Stimulated activated CD8-positive, alpha-beta memory T cell treated with anti-CD3 and anti-CD28 coated beads, Interleukin-15, amount 100 ng/mL, for 1 hour (primary cell): ENCODE measurements at regions not wholly inside any gene's neighbourhood (a gene's known extent, or its start where the extent isn't known, plus 50 kb on each side); places are given as distances from the start of the nearest gene placed in this dataset.
"Not testable (repeated sequence)": the region's sequence is repeated elsewhere in the genome, so short reads cannot be mapped to it uniquely, and the experiment has no call there.

ENCODE experiments used
- DNase-seq: peaks from one replicate; pipeline ENCODE4 v3.0.0-alpha.2; 2020; ENCODE audit warnings: low read depth

DNA sequence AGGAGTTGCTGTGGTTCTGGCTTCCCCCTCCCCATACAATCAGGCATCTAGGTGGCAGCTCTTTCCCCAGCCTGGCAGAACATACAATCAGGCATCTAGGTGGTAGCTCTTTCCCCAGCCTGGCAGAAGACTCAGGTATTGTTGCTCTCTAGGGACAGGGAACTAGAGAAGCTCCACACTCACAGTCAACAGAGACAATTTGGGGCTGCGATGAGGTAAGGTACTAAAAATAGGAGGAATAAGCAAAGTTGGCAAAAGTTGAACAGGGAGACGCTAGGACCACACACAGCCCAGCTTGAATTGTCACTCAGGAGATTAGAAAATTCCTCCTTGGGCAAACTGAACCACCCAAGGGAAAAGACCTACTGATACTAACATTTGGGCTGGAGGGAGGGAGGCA, 315.5 kb upstream of the CDH5 start:
- DNase-seq: no peak

- no peak for DNase-seq
Measured at GRCh38 chr16:66049865-66050264, 316.6 kb upstream of the CDH5 start.

GRCh38 chr16:66045626-66046025, 320.9 kb upstream of the CDH5 start:
- no peak for DNase-seq

DNA sequence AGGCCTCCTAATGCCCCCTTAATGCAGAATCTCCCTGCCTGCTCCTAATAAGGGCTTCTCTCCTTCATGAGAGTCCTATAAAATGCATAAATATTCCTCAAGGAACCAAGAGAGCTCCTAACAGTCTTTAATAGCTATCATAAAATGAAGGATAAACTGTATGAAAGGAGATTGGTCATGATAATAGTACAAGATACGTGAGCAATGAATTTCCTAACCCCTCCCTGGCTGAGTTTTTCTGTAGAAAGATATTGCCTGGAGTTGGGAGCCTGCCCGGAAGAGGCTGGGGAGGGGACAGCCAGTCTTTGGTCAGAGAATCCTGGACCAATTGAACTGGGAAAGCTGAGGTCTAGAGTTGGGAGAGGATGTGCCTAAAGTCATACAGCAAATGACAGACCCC, 321.9 kb upstream of the CDH5 start:
- no peak for DNase-seq

DNA sequence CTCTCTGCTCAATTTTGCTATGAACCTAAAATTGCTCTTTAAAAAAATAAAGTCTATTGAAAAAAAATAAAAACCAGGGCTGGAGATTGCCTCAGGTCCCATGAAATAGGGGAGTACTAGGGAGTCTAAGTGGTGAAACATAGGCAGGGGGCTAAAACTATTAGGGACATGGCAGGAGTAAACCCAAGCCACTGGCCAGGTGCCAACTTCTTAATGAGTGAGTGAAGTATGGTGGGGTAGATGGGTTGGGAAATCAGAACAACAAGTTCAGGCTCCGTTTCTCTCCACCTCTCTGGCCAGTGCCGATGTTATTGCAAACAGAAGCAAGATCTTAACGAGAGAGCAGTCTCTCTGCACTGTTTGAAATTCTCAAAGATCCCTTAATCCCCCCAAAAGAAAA, 322.4 kb upstream of the CDH5 start:
- no peak for DNase-seq

GRCh38 chr16:66043326-66043725, 323.2 kb upstream of the CDH5 start:
- no peak for DNase-seq

- no peak for DNase-seq
Measured at GRCh38 chr16:66042341-66042740, 324.1 kb upstream of the CDH5 start.

GRCh38 chr16:66041907-66042306, 324.6 kb upstream of the CDH5 start:
- no peak for DNase-seq

GRCh38 chr16:66039793-66040192, 326.7 kb upstream of the CDH5 start:
- no peak for DNase-seq

DNA sequence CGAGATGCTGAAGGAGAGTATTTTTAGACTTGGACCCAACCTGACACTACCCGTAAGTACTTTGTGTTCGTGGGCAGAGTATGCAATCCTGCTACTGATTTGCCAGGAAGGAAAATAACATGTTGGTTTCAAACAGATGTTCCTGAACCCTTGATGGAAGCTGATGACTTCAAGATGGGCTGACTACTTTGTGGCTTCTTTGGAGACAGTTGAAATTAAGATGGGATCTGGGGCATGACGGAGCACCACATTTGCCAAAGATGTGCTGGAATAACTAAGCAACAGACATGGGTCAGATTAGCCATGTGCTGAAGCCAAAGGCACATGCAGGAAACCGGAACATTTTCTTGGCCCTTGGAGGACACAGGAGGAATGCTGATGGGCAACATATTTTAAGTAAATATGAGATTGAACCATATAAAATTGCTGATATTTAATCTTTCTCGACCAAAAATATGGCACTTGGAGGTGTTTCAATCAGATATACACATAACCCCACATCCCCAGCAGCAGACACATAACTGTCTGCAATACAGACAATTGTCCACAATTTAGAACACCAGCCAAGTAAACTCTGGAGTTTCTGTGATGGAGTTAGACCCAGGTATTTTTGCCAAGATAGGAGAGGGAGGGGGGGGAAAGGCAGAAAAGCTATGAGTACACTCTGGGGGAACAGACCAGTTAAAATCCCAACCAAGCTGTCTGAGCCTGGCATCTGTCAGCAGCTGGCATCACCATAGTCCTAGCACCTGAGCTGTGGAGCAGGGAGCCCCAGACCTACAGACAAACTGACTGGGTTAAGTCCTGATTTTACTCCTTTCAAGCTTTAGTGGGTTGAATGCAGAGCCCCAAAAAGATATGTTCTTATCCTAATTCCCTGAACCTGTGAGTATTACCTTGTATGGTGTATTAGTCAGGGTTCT, 329.4 kb upstream of the CDH5 start:
- DNase-seq: no peak

DNA sequence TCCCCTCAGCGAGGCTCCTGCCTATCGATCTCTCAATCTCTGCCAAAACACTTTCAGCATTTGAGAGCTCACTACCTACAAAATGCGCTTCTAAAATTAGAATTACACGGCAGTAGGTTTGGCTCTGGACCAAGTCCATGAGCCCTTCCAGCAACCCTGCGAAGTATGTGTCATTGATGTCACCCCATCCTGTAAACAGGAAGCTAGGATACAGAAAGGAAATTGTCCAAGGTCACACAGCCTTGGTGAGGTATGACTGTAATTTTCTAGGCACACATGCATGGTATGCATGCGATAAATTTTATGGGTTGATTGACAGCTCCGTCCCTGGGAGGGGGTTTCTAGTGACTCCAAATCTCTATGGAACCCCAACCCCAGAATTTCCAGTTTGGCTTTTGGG, 330.3 kb upstream of the CDH5 start:
- no peak for DNase-seq

- no peak for DNase-seq
Measured at GRCh38 chr16:66035096-66035495, 331.4 kb upstream of the CDH5 start.

- DNase-seq: no peak
Measured at GRCh38 chr16:66032841-66033240, 333.6 kb upstream of the CDH5 start.

GRCh38 chr16:66030036-66030435, 336.5 kb upstream of the CDH5 start:
- DNase-seq: no peak

DNA sequence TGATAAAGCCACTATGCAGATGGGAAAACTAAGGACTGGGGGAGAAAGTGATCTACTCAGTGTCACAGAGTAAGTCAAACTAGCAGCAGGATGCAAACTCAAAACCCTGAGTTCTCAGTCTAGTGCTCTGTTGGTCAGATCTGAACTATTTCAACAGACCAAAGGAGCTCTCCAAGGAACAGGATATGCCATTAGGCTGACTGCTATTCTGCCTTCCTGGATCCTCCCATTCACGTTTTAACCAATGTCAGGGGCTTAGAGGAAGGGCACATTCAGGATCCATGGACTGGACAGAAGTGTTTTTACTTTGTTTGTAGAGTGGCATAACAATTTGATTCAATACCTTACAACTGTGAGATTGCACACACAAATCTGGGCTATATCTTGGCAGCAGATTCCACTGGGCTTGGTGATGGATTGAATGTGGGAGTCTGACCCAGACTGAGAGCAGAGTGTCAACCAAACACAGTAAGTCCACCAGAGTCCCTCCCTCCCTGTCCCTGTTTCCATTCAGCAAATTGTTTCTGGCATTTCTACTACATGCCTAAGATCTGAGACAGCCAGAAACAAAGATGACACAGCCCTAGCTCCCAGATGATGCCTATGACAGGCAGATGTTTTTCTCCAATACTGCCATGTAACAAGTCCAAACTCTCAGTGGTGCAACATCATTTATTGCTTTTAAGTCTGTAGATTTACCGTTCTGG, 337.8 kb upstream of the CDH5 start:
- no peak for DNase-seq

GRCh38 chr16:66026787-66027330, 339.6 kb upstream of the CDH5 start:
- no peak for DNase-seq

DNA sequence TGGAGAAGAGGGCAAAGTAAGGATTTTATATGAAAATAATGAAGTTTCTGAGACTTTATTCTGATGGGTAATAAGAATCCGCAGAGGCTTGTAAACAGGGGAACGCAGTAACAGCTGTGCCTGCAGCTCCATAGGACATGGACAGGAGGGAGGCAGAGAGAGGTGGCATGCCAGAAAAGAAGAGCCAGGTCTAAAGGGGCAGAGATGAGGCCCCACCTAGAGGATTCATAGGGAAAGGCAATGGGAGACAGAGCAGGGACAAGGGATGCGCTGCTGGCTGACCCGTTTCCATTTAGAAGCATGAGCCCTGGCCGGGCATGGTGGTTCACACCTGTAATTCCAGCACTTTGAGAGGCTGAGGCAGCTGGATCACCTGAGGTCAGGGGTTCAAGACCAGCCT, 340.3 kb upstream of the CDH5 start:
- no peak for DNase-seq

GRCh38 chr16:66025751-66026150, 340.7 kb upstream of the CDH5 start:
- DNase-seq: no peak

- not testable (repeated sequence) for DNase-seq
Measured at GRCh38 chr16:66024567-66024966, 341.9 kb upstream of the CDH5 start.

GRCh38 chr16:66023481-66023880, 343.0 kb upstream of the CDH5 start:
- no peak for DNase-seq

DNA sequence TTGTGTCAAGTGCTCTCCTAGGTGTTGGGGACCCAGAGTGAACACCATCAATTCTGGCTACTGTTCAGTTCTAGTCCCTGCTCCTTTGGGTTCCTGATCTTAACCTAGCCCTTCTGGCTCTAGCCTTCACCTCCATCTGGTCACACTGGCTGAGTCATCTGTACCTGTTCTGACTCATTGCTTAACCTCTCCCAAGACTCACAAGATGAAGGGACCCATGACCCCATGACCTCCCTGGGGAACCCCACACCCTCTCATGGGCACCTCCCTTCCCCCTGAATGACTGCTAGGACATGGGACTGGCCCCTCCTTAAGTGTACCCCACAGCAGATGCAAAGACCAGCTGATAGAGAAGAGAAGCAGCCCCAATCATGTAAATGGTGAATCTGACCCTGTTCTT, 345.8 kb upstream of the CDH5 start:
- no peak for DNase-seq

DNA sequence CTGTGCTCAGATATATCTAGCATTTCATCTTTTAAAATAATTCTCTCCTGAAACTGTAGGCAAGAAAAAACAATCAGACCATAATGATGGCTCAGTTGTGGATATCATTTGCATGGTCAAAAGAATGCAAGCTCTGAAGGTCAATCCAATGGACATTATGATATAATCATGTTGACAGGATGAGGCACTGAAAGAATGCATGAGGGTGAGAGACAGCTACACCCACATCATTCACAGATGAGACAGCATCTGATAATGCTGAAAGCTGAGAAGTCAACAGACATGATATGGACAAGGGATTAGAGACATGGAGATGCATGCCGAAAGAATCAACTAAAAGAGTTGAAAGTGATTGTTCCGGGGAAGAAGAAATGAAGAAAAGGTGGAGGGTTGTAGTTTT, 346.4 kb upstream of the CDH5 start:
- DNase-seq: no peak

DNA sequence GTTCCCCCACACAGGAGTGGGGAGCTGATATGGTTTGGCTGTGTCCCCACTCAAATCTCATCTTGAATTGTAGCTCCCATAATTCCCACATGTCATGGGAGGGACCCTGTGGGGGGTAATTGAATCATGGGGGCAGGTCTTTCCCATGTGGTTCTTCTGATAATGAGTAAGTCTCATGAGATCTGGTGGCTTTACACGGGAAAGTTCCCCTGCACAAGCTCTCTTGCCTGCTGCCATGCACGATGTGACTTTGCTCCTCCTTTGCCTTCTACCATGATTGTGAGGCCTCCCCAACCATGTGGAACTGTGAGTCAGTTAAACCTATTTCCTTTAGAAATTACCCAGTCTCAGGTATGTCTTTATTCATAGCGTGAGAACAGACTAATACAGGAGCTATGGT, 347.0 kb upstream of the CDH5 start:
- DNase-seq: not testable (repeated sequence)
